ENCODE measurements at regions not wholly inside any gene's neighbourhood (a gene's known extent, or its start where the extent isn't known, plus 50 kb on each side); places are given as distances from the start of the nearest gene placed in this dataset.

DNA sequence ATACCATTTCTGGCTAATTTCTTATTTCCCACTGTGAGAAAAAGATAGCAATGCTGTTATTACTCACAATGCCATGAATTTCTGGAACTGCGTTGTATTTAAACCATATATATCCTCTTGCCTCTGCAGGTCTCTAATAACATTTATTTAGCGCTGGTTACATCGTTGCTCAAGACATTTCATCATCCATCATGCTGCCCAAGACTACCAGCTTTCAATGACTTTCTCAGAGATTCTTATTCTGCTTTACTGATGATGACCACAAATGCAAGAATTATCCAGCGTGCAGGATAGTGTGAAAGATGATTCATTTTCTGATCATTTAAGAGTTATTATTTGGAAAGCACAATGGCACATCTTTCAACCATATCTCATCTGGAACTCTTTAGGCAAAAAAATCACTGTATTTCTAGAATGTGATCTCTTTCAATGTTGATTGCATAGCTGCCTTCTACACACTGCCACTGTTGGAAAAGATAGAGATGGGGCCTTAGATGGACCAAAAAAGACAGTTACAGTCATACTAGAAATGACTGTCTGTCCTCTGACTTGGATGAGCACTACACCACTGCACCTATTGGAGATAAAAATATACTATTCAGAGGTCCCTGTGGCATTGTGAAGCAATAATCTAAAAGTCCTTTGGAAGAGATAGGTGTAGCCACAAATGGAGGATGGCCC, 716.1 kb downstream of the NSUN3 start:
- H3K27ac Mint-ChIP-seq (ENCODE audit: unreplicated experiment): no peak overlapping the region
- no peak for DNase-seq
- no peaks in the 10 kb centered on the region for H3K27me3 Mint-ChIP-seq (ENCODE audit: unreplicated experiment)
- no peaks in the 10 kb centered on the region for H3K36me3 Mint-ChIP-seq (ENCODE audit: unreplicated experiment)
- H3K9me3 Mint-ChIP-seq (ENCODE audit: unreplicated experiment): no peaks in the 10 kb centered on the region
- H3K4me3 Mint-ChIP-seq (ENCODE audit: unreplicated experiment): no peak overlapping the region
- no peaks in the 10 kb centered on the region for H3K4me1 Mint-ChIP-seq (ENCODE audit: low read depth, unreplicated experiment)
- TF ChIP-seq, protein P1, sequence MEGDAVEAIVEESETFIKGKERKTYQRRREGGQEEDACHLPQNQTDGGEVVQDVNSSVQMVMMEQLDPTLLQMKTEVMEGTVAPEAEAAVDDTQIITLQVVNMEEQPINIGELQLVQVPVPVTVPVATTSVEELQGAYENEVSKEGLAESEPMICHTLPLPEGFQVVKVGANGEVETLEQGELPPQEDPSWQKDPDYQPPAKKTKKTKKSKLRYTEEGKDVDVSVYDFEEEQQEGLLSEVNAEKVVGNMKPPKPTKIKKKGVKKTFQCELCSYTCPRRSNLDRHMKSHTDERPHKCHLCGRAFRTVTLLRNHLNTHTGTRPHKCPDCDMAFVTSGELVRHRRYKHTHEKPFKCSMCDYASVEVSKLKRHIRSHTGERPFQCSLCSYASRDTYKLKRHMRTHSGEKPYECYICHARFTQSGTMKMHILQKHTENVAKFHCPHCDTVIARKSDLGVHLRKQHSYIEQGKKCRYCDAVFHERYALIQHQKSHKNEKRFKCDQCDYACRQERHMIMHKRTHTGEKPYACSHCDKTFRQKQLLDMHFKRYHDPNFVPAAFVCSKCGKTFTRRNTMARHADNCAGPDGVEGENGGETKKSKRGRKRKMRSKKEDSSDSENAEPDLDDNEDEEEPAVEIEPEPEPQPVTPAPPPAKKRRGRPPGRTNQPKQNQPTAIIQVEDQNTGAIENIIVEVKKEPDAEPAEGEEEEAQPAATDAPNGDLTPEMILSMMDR (IDR thresholded peaks at IDR 0.05; ENCODE audit: partially characterized antibody, unreplicated experiment): no peak

DNA sequence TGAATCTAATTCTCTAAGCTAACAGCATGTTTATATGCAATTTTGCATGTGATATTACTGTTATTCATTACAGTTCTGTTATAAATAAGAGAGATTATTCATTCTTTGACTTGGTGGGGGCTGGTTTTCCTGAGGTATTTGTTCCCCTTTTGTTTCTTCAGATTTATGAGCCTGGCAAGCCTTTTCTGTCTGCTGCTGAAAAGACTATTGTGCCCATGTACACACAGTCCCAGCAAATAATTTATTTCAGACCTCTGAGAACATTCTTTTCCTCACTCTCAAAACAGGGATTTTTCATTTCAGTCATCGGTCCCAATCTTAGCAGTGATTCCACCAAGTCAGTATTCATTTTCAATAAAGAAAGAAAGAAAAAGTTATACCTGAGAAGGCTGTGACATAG, 716.8 kb downstream of the NSUN3 start:
- no peak overlapping the region for H3K4me3 Mint-ChIP-seq (ENCODE audit: unreplicated experiment)
- no peaks in the 10 kb centered on the region for H3K36me3 Mint-ChIP-seq (ENCODE audit: unreplicated experiment)
- H3K9me3 Mint-ChIP-seq (ENCODE audit: unreplicated experiment): no peaks in the 10 kb centered on the region
- DNase-seq: no peak
- no peaks in the 10 kb centered on the region for H3K27me3 Mint-ChIP-seq (ENCODE audit: unreplicated experiment)
- no peaks in the 10 kb centered on the region for H3K4me1 Mint-ChIP-seq (ENCODE audit: low read depth, unreplicated experiment)
- TF ChIP-seq, protein P1 (IDR thresholded peaks at IDR 0.05; ENCODE audit: partially characterized antibody, unreplicated experiment): no peak
- no peak overlapping the region for H3K27ac Mint-ChIP-seq (ENCODE audit: unreplicated experiment)

DNA sequence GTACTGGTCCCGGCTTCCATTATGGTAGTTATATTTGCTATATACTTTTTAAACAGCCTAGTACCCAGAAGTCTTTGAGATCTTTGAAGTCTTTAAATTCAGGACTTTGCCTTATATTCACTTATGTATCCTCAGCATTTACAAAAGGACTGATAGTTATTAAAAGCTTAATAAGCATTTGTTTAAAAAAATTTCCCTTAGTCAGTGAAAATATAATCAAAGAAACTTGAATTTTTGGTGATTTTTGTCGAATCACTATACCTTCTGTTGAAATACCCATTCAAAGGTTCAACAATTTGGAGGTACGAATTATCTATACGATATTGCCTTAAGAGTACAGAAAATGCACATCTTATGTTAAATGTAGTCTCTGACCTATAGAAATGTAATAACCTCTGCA, 721.4 kb downstream of the NSUN3 start:
- H3K27me3 Mint-ChIP-seq (ENCODE audit: unreplicated experiment): no peaks in the 10 kb centered on the region
- H3K27ac Mint-ChIP-seq (ENCODE audit: unreplicated experiment): no peak overlapping the region
- no peak for DNase-seq
- H3K4me1 Mint-ChIP-seq (ENCODE audit: low read depth, unreplicated experiment): peaks cover 2% of the 10 kb centered on the region
- no peaks in the 10 kb centered on the region for H3K9me3 Mint-ChIP-seq (ENCODE audit: unreplicated experiment)
- no peak overlapping the region for H3K4me3 Mint-ChIP-seq (ENCODE audit: unreplicated experiment)
- H3K36me3 Mint-ChIP-seq (ENCODE audit: unreplicated experiment): no peaks in the 10 kb centered on the region
- TF ChIP-seq, protein P1 (IDR thresholded peaks at IDR 0.05; ENCODE audit: partially characterized antibody, unreplicated experiment): no peak

DNA sequence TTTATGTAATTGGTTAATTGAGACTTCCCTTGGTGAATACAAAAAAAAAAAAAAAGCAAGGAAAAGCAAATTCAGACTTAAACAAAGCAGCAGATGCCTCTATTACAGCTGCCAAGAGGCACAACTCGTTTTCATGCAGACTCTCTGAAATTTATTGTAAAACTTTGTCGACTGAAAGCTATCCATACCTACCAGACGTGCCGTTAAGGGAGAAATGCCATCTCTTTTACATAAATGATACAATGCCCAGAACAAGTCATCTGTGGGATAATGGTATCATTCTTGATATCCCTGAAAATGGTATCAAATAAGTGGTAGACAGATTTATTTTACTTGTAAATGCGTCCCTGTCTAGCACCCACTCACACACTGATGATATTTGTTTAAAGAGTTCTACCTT, 724.2 kb downstream of the NSUN3 start:
- no peaks in the 10 kb centered on the region for H3K9me3 Mint-ChIP-seq (ENCODE audit: unreplicated experiment)
- no peaks in the 10 kb centered on the region for H3K36me3 Mint-ChIP-seq (ENCODE audit: unreplicated experiment)
- peaks cover 5% of the 10 kb centered on the region for H3K4me1 Mint-ChIP-seq (ENCODE audit: low read depth, unreplicated experiment)
- no peak overlapping the region for H3K27ac Mint-ChIP-seq (ENCODE audit: unreplicated experiment)
- TF ChIP-seq, protein P1 (IDR thresholded peaks at IDR 0.05; ENCODE audit: partially characterized antibody, unreplicated experiment): no peak
- DNase-seq: no peak
- H3K4me3 Mint-ChIP-seq (ENCODE audit: unreplicated experiment): no peak overlapping the region
- H3K27me3 Mint-ChIP-seq (ENCODE audit: unreplicated experiment): no peaks in the 10 kb centered on the region

DNA sequence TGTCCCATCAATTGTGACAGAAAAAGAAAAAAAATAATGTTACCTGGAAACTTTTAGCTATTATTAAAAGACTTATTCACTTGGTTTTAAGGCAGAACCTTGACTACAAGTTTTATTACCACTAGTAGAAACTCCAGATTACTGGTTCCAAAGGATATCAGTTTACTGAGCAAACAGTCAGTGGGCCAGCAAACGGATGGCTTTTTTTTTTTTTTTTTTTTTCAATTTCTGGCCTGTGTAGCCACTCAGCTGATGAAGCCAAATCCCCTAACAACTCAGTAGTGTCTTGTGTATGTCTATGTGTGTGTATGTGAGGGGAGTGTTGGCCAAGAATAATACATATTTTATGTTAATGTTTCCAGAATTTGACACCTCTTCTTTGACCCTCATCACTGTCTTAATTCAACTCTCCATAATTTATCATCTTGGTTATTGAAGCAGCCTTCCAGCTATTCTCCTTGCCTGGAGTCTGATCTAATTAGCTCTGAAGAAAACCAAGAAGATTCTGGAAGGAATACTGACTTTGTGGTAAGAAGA, 724.9 kb downstream of the NSUN3 start:
- Mint-ChIP-seq H3K27ac (ENCODE audit: unreplicated experiment) (no peak overlapping the region), H3K4me3 (ENCODE audit: unreplicated experiment) (no peak overlapping the region), H3K9me3 (ENCODE audit: unreplicated experiment) (no peaks in the 10 kb centered on the region), H3K36me3 (ENCODE audit: unreplicated experiment) (no peaks in the 10 kb centered on the region), H3K4me1 (ENCODE audit: low read depth, unreplicated experiment) (peaks cover 5% of the 10 kb centered on the region), H3K27me3 (ENCODE audit: unreplicated experiment) (no peaks in the 10 kb centered on the region)
- no peak for DNase-seq
- TF ChIP-seq, protein P1 (IDR thresholded peaks at IDR 0.05; ENCODE audit: partially characterized antibody, unreplicated experiment): no peak

All from glutamatergic neuron (in vitro differentiated cells).